Fibroblast of skin of right quadriceps (primary cell): ENCODE measurements at regions not wholly inside any gene's neighbourhood (a gene's known extent, or its start where the extent isn't known, plus 50 kb on each side); places are given as distances from the start of the nearest gene placed in this dataset.

Source experiments
- DNase-seq: peaks from one replicate; pipeline ENCODE4 v3.0.0-alpha.2; 2013

DNA sequence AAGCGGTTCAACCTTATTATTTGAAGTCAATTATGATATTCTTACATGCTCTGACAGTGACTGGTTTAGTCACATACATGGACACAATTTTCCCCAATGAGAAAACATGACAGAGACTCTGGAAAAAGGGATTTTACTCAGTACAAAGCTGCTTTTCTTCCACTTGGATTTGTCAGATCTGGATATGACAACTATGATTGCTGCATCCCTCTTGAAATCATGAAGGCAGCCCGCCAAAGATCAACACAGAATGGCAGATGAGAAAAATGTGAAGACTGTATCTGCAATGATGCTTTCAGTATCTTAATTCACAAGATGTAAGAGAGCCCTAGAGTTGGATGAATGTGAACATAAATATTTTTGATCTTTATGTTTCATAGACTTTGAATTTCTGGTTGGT, 439.6 kb downstream of the CDH8 start:
- DNase-seq, result no peak

GRCh38 chr16:61595605-61596004, 440.6 kb downstream of the CDH8 start:
- DNase-seq, result no peak

GRCh38 chr16:61590577-61590976, 445.7 kb downstream of the CDH8 start:
- no peak for DNase-seq

DNA sequence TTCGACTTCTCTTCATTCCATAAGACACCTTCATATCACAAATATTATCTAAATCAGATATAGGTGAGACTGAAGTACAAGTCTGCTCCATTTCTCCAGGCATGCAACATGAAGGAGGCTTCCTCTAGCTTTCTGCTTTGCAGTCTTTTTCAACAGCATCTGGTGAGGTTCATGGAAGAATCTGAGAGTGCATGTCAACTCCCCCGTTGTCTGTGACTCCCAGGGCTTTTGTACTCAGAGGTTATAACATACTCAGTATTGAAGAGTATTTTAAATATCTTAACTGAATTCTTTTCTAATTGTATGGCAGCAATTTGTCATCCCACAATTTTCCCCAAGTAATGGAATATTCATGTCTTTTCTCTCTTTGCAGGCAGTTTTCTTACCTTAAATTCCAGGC, 448.7 kb downstream of the CDH8 start:
- DNase-seq, result no peak

DNA sequence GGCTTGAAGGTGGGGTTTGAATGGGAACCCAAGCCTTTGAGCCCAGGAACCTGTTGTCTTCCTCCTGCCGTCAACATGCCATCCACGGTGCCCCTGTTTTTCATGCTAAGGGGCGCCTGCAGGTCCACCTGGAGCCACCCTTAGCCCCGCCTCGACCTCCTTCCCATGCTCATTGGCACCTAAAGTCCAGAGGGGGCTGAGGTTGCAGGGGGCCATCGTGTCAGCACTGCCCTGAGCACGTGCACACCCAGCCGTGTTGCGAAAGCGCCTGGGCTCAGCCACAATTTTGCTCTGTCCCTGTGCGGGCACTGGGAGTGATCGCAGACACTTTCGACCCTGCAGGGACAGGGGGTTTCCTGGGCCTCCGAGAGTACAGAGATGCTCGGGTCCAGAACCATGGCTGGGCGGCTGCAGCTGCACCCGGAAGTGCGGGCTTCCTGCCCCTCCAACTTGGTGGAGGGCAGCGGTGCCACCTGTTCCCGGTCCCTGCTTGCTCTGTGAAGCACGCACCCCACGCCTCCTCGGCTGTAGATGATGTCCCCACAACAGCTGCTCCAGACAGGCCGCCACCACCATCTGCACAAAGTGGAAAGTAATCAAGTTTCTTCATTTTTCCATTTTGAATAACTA, 454.7 kb downstream of the CDH8 start:
- DNase-seq, result no peak

- no peak for DNase-seq
Observed at GRCh38 chr16:61580579-61580978, 455.7 kb downstream of the CDH8 start.

GRCh38 chr16:61579195-61579594, 457.0 kb downstream of the CDH8 start:
- DNase-seq, result no peak

- DNase-seq, result no peak
Observed at GRCh38 chr16:61576476-61576875, 459.8 kb downstream of the CDH8 start.

GRCh38 chr16:61575617-61576016, 460.6 kb downstream of the CDH8 start:
- DNase-seq, result no peak

DNA sequence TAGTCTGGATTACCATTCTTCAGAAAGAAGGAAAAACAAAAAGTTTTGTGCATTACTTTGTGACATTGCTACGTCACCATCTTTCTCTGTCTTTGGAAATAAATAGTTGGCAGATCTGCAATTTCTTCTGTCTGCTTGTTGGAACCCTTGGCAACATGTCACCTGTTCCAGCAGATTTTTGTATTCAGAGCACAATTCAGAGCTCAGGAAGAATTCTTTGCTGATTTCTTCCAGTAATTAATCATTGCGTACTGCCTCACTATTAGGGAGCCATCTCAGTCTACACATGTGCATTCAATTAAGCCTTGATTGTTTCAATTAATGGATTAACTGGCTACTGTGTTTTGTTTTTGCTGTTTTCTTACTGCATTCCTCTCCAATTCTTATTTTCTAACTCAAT, 467.2 kb downstream of the CDH8 start:
- DNase-seq, result no peak

DNA sequence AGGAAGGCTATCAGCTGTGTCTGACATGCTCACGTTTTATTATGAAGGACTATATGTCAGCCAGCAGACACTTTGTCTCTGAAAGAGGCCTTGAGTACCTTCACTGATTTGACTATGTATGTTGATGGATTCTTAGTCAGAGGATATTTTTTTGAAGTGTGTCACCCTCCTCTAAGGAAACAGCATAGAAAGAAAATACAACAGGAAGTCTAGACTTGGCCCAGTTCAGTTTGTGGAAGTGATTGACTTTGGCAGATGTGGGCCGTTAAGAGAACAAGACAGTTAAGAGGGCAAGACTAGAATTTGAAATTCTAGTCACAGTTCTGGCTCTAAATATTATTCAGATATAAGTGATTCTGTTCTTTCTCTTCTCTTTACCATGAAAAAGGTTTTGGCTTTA, 471.5 kb downstream of the CDH8 start:
- no peak for DNase-seq

GRCh38 chr16:61555718-61556441, 480.4 kb downstream of the CDH8 start:
- DNase-seq, result no peak

DNA sequence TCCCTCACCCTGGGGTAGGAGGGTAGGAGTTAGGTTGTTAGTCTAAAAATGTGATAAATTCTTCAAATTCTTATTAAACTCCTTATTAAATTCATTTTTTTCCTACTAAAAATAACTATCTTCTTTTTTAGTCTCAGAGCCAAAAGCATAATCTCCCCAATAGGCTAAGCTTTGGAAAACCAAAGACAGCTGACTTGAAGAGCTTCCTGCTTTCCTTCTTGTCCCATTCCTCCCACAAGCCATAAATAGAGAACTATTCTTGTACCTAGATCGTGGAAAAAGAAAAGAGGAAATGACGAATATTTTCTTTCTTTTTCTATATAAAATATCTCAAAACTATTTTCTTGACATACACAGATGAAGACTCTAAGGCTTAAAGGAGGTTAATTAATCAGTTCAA, 486.9 kb downstream of the CDH8 start:
- DNase-seq, result no peak

GRCh38 chr16:61547626-61548025, 488.6 kb downstream of the CDH8 start:
- no peak for DNase-seq

DNA sequence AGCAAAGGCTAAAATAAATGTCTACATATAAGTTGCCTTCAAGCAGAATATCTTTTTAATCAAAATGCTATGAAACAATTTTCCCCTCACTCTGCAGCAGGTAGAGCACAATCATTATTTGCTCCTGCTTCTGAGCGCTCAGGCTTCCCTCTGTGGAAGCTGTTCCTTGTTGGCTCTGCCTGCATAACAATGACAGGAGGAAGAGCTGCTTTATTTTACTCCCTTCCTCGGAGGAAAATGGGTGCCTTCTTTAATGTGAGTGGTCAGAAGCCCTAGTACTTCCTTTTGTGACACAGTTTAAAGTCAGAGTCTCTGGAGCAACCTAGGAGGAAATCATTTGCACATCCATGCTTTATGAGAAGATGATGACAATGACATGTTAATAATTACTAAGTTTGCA, 492.1 kb downstream of the CDH8 start:
- DNase-seq, result no peak

GRCh38 chr16:61540216-61540615, 496.0 kb downstream of the CDH8 start:
- no peak for DNase-seq

DNA sequence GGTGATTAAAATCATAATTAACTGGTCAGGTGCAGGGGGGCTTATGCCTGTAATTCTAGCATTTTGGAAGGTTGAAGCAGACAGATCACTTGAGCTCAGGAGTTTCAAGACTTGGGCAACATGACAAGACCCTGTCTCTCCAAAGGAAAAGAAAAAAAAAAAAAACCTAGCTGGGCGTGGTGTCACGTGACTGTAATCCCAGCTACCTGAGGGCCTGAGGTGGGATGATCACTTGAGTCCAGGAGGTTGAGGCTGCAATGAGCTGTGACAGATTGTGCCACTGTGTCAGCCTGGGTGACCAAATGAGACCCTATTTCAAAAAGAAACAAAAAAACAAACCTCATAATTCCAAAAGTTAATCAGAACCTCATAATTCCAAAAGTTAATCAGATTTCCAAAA, 505.5 kb downstream of the CDH8 start:
- DNase-seq, result no peak

DNA sequence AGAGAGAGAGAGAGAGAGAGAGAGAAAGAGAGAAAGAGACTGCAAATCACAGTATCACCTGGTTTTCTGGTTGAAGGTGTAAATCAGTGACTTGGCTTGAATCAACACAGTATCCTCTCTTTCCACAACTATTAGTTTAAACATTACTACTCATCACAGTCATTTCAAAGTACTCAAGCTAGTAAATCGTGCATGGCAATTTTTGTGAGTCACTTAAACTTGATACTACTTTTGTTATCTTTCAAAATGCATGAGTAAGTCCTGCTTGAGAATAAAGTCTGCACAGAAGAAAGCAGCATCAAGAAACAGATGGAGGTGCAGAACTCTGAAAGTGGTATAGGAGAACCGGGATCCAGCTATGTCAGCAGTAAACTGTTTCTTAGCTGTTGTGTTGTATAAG, 535.4 kb downstream of the CDH8 start:
- no peak for DNase-seq

GRCh38 chr16:61480250-61480649, 556.0 kb downstream of the CDH8 start:
- DNase-seq, result no peak

GRCh38 chr16:61471737-61472136, 564.5 kb downstream of the CDH8 start:
- no peak for DNase-seq

DNA sequence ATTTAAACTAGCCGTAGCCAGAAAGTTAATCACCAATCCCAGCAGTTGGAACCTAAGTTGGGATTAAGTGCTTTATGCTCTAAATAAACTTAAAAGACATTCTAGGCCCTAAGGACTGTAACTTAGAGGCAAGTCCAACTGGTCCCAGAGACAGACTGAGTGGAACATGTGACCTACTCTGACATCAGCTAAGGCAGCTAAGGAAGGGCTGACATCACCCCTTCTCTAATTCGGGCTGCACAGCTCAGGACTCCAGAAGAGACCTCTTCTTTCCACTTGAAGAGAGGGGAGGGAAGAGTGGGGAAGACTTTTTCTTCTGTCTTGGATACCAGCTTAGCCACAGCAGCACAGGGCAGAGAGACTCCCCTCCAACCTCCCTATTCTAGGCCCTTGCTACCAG, 565.2 kb downstream of the CDH8 start:
- no peak for DNase-seq

- no peak for DNase-seq
Observed at GRCh38 chr16:61465285-61465684, 571.0 kb downstream of the CDH8 start.

GRCh38 chr16:61460020-61460419, 576.2 kb downstream of the CDH8 start:
- DNase-seq, result no peak

DNA sequence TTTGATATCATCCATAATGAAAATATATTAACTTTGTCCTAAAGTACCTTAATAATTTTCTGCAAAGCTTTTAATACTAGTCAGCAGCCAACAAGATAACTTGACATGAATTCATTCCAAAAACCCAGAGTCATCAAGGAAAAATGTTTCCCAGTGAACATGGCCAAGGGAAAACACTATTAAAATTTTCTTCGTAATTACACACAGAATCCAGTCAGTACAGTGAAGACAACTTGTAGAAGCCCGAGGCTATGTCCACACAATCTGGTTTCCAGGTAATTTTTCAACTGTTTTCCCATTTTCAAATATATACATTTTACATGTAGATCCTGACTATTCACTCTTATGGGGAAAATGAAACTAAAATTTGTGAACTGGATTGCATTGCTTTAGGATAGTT, 600.9 kb downstream of the CDH8 start:
- peak; percentile 2 for DNase-seq

DNA sequence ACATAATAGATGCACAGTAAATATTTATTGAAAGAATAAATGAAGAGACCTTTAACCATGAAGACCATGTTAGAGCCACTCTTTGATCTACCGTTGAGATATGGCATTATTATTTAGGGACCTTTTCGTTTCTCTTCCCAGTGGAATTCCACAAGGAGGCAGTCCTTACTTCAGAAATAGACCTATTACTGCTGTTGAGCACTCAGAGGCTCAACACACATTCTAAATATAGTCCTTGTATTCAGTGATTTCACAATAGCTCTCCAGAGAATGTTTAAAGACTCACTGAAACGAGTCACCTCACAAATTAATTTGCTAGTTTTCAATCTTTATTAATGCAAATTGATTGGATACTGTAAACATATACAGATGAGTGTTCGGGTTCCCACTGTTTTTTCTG, 603.8 kb downstream of the CDH8 start:
- peak; percentile 16 for DNase-seq
